Stimulated activated naive CD8-positive, alpha-beta T cell treated with anti-CD3 and anti-CD28 coated beads, Interleukin-15, amount 100 ng/mL, for 72 hours (primary cell): ENCODE measurements at regions not wholly inside any gene's neighbourhood (a gene's known extent, or its start where the extent isn't known, plus 50 kb on each side); places are given as distances from the start of the nearest gene placed in this dataset.
"Not testable (repeated sequence)": the region's sequence is repeated elsewhere in the genome, so short reads cannot be mapped to it uniquely, and the experiment has no call there.

ENCODE experiments used
- ATAC-seq: fragments of 150-1000 bp; cut with Tn5 transposase; 2 replicates; pipeline ENCODE4 v1.10.0; 2021; ENCODE audit warnings: mild to moderate bottlenecking, moderate library complexity
- DNase-seq, 2 donors: peaks; one replicate each; pipeline ENCODE4 v3.0.0; 2021 to 2022
- H3K27ac Mint-ChIP-seq, 2 donors: one replicate each; pipeline ENCODE4 v1.8.0; 2022; ENCODE audit warnings: mild to moderate bottlenecking in 2 of 2, mixed read lengths in 2 of 2, moderate library complexity in 2 of 2
- H3K27me3 Mint-ChIP-seq: one replicate; pipeline ENCODE4 v1.8.0; 2022; ENCODE audit warnings: mixed read lengths
- H3K4me1 Mint-ChIP-seq: one replicate; pipeline ENCODE4 v1.8.0; 2022; ENCODE audit warnings: mild to moderate bottlenecking, mixed read lengths
- H3K4me3 Mint-ChIP-seq, 2 donors: one replicate each; pipeline ENCODE4 v1.8.0; 2022; ENCODE audit warnings: mild to moderate bottlenecking in 2 of 2, mixed read lengths in 2 of 2, moderate library complexity in 1 of 2
- H3K9me3 Mint-ChIP-seq, 2 donors: one replicate each; pipeline ENCODE4 v1.8.0; 2022; ENCODE audit warnings: mixed read lengths in 2 of 2

- not testable (repeated sequence) for H3K27ac Mint-ChIP-seq, H3K9me3 Mint-ChIP-seq, H3K4me3 Mint-ChIP-seq, DNase-seq, H3K27me3 Mint-ChIP-seq, ATAC-seq, H3K4me1 Mint-ChIP-seq
These were observed 607.1 kb upstream of the SOX9 start for GRCh38 chr17:71513725-71514124.

GRCh38 chr17:71516149-71516548 is 604.7 kb upstream of the SOX9 start:
- Mint-ChIP-seq H3K4me3 (no peak overlapping the region), H3K27ac (no peak overlapping the region), H3K4me1 (no peaks in the 10 kb centered on the region), H3K9me3 (peaks cover 0 to 4% of the 10 kb centered on the region in 2 donors), H3K27me3 (no peaks in the 10 kb centered on the region)
- ATAC-seq (no peak), DNase-seq (no peak)

DNA sequence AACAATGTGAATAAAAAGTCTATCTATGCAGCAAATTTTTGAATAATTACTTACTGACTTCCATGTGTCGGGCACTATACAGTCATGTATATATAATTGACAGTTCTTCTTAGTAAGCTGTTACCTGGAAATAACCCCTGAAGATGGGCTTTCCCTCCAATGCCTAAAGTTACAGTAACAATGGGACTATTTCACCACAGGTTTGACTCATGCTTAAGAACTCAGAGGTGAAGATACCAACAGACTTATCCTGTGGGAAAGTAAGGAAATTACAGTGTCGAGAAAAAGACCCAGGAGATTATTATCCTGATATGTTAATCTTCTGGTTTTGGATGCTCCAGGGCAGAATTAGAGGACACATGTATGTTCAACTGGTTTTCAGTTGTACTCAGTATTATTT is 601.5 kb upstream of the SOX9 start:
- H3K27ac Mint-ChIP-seq: no peak overlapping the region
- H3K27me3 Mint-ChIP-seq: no peaks in the 10 kb centered on the region
- peaks cover 10 to 17% of the 10 kb centered on the region in 2 donors for H3K9me3 Mint-ChIP-seq
- H3K4me3 Mint-ChIP-seq: no peak overlapping the region
- ATAC-seq (no peak), DNase-seq (no peak)
- H3K4me1 Mint-ChIP-seq: no peaks in the 10 kb centered on the region

- H3K4me1 Mint-ChIP-seq: no peaks in the 10 kb centered on the region
- no peaks in the 10 kb centered on the region for H3K27me3 Mint-ChIP-seq
- ATAC-seq (no peak), DNase-seq (no peak)
- H3K4me3 Mint-ChIP-seq: no peak overlapping the region
- peaks cover 12 to 17% of the 10 kb centered on the region in 2 donors for H3K9me3 Mint-ChIP-seq
- no peak overlapping the region for H3K27ac Mint-ChIP-seq
These were observed 599.1 kb upstream of the SOX9 start for GRCh38 chr17:71521724-71522123.

DNA sequence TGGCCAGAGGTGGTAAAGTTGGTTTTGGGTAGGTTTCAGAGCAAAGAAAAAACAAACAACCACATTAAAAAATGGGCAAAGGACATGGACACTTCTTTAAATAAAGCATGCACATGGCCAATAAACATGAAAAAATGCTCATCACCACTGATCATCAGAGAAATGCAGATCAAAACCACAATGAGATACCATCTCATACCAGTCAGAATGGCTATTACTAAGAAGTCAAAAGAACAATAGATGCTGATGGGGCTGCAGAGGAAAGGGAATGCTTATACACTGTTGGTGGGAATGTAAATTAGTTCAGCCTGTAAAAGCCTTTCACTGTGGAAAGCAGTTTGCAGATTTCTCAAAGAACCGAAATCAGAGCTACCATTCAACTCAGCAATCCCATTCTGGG is 598.4 kb upstream of the SOX9 start:
- no peaks in the 10 kb centered on the region for H3K27me3 Mint-ChIP-seq
- H3K4me3 Mint-ChIP-seq: no peak overlapping the region
- no peak for DNase-seq
- H3K4me1 Mint-ChIP-seq: no peaks in the 10 kb centered on the region
- ATAC-seq: no peak
- peaks cover 12 to 17% of the 10 kb centered on the region in 2 donors for H3K9me3 Mint-ChIP-seq
- H3K27ac Mint-ChIP-seq: no peak overlapping the region

GRCh38 chr17:71527311-71527710 is 593.5 kb upstream of the SOX9 start:
- ATAC-seq: no peak
- no peak for DNase-seq
- H3K9me3 Mint-ChIP-seq: peaks cover 5 to 12% of the 10 kb centered on the region in 2 donors
- H3K27ac Mint-ChIP-seq: no peak overlapping the region
- H3K4me3 Mint-ChIP-seq: no peak overlapping the region
- no peaks in the 10 kb centered on the region for H3K27me3 Mint-ChIP-seq
- no peaks in the 10 kb centered on the region for H3K4me1 Mint-ChIP-seq

GRCh38 chr17:71528210-71528609 is 592.6 kb upstream of the SOX9 start:
- no peak overlapping the region for H3K27ac Mint-ChIP-seq
- ATAC-seq: no peak
- no peaks in the 10 kb centered on the region for H3K4me1 Mint-ChIP-seq
- H3K27me3 Mint-ChIP-seq: no peaks in the 10 kb centered on the region
- DNase-seq: no peak
- no peak overlapping the region for H3K4me3 Mint-ChIP-seq
- peaks cover 7 to 11% of the 10 kb centered on the region in 2 donors for H3K9me3 Mint-ChIP-seq

DNA sequence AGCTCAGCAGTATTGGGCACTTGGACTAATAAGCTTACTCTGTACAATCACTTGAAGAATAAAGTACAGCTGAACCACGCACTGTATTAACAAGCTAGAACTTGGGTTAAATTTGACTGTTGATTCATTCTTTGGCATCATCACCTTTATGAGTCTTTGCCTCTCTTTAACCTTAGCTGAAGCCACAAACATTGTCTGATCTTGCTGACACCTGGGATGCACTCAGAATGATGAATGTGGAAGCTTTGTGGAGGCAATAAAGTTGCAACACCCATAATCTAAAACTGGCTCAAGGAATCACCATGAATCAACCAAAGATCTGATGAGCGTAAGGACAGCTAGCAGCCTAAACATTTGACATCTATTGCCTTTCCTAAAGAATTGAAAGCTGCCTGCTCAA is 590.6 kb upstream of the SOX9 start:
- Mint-ChIP-seq H3K27me3 (no peaks in the 10 kb centered on the region), H3K4me1 (no peaks in the 10 kb centered on the region), H3K4me3 (no peak overlapping the region), H3K27ac (no peak overlapping the region), H3K9me3 (peaks cover 0 to 9% of the 10 kb centered on the region in 2 donors)
- DNase-seq (no peak), ATAC-seq (no peak)

- Mint-ChIP-seq H3K27ac (no peak overlapping the region), H3K27me3 (no peaks in the 10 kb centered on the region), H3K9me3 (peaks cover 0 to 9% of the 10 kb centered on the region in 2 donors), H3K4me1 (no peaks in the 10 kb centered on the region), H3K4me3 (no peak overlapping the region)
- ATAC-seq: no peak
- DNase-seq: no peak
These were observed 585.5 kb upstream of the SOX9 start for GRCh38 chr17:71535321-71535720.

DNA sequence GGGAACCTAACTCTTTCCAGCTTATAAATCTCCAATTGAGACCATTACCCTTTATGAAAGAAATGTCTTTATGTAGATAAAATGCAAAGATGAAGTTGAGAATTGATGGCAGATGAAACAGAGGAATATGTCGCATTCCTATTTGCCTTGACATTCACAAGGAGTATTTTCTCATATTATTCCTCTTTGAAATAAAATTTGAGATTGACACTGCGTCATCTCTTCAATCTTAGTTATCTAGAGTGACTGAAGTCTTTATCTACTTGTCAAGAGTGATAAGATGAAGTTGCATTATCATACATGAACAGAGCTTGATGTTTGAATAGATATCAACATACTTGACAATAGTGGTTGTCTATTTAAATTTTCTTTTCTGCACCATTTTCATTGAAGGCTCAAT is 574.4 kb upstream of the SOX9 start:
- peak overlapping the region in 1 of 2 donors; percentile 68 for H3K27ac Mint-ChIP-seq
- no peaks in the 10 kb centered on the region for H3K27me3 Mint-ChIP-seq
- DNase-seq (no peak), ATAC-seq (no peak)
- peaks cover 6 to 8% of the 10 kb centered on the region in 2 donors for H3K9me3 Mint-ChIP-seq
- no peak overlapping the region for H3K4me3 Mint-ChIP-seq
- H3K4me1 Mint-ChIP-seq: no peaks in the 10 kb centered on the region

- H3K4me3 Mint-ChIP-seq: no peak overlapping the region
- no peaks in the 10 kb centered on the region for H3K27me3 Mint-ChIP-seq
- ATAC-seq (no peak), DNase-seq (no peak)
- H3K4me1 Mint-ChIP-seq: no peaks in the 10 kb centered on the region
- H3K9me3 Mint-ChIP-seq: peaks cover 6 to 14% of the 10 kb centered on the region in 2 donors
- no peak overlapping the region for H3K27ac Mint-ChIP-seq
These were observed 572.9 kb upstream of the SOX9 start for GRCh38 chr17:71547904-71548303.

DNA sequence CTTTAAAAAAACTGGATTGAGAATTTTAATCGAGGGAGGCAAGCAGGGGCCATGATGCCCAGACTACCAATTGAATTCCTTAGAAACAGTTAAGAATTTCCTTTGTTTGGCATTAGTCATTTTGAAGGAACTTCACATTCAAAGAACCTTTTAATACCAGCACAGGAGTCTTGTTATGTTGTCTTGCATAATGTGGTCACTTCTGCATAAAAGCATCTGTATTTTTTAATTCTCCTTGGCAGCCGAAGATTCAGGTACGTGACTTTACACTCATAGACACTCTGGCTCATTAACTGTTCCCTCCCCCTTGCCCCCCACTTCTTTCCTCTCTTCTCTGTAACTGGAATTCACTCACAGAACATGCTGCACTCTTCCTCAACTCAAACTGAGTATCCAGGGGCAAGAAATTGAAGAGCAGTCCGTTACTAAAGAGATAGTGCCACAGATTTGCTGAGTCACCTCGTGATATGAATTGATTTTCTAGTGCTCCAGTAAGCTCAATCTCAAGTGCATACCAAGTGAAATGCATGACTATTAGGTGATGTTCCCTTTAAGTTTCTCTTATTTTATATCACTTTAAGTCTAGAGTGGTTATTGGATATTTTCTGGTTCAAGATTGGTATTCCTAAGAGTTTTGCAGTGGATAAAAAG is 572.2 kb upstream of the SOX9 start:
- DNase-seq (no peak), ATAC-seq (no peak)
- Mint-ChIP-seq H3K9me3 (peaks cover 6 to 20% of the 10 kb centered on the region in 2 donors), H3K27me3 (no peaks in the 10 kb centered on the region), H3K4me1 (no peaks in the 10 kb centered on the region), H3K27ac (no peak overlapping the region), H3K4me3 (no peak overlapping the region)

DNA sequence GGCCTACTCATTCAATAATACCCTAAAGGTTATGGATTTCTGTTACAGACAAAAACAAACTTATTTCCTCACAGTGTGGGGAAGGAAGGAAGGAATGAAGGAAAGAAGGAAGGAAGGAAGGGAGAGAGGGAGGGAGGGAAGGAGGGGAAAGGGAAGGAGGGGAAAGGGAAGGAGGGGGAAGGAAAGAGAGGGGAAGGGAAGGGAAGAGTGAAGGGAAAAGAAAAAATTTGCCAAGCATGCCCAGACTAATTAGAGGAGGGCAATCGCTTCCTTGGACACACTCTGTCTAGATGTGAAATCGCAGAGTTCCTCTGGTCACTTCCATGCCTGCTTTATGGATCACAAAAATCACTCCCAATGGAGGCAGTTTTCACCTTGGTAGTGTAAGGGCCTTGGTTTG is 570.1 kb upstream of the SOX9 start:
- Mint-ChIP-seq H3K4me1 (no peaks in the 10 kb centered on the region), H3K27me3 (no peaks in the 10 kb centered on the region), H3K9me3 (peaks cover 9 to 24% of the 10 kb centered on the region in 2 donors), H3K4me3 (no peak overlapping the region), H3K27ac (no peak overlapping the region)
- DNase-seq: no peak
- no peak for ATAC-seq

GRCh38 chr17:71553381-71553780 is 567.4 kb upstream of the SOX9 start:
- Mint-ChIP-seq H3K4me3 (no peak overlapping the region), H3K4me1 (no peaks in the 10 kb centered on the region)

DNA sequence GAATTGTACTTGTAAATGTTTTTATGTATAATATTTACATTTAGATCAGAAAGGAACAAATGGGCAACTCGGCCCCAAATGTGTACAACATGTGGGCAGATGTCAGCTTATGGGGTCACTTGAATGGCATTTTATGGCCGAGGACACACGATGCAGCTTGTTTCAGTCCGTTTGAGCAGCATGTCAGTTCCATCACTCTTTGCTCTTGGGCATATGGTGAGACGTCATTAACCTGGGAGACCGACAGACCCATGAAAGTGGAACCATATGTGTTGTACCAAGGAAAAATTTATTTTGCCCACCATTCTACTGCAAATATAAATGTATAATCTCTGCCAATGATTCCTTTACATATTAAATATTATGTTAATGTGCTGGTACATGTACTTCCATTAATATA is 561.9 kb upstream of the SOX9 start:
- DNase-seq: no peak
- Mint-ChIP-seq H3K27ac (no peak overlapping the region), H3K27me3 (no peaks in the 10 kb centered on the region), H3K4me1 (no peaks in the 10 kb centered on the region), H3K9me3 (peaks cover 15% of the 10 kb centered on the region in 2 donors), H3K4me3 (no peak overlapping the region)
- ATAC-seq: no peak

More at GRCh38 chr17:71553381-71553780, 567.4 kb upstream of the SOX9 start:
- Mint-ChIP-seq H3K27ac (no peak overlapping the region), H3K27me3 (no peaks in the 10 kb centered on the region), H3K9me3 (peaks cover 12 to 27% of the 10 kb centered on the region in 2 donors)
- ATAC-seq: no peak
- no peak for DNase-seq

DNA sequence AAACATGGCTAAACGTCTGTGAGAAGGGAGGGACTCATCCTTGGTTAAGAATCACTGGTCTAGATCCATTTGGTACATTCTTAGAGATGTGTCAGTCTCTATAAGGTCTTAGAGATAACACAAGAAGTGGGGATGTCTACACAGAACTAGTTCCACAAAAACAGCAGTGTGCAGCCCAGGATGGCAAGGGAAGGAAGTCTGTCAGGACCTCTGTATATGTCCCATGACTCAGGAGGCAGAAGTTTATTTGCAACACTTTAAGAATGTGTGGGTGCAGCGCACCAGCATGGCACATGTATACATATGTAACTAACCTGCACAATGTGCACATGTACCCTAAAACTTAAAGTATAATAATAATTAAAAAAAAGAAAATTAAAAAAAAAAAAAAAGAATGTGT is 548.5 kb upstream of the SOX9 start:
- no peak overlapping the region for H3K27ac Mint-ChIP-seq
- DNase-seq (no peak), ATAC-seq (no peak)
- H3K4me3 Mint-ChIP-seq: no peak overlapping the region
- H3K9me3 Mint-ChIP-seq: peaks cover 0 to 5% of the 10 kb centered on the region in 2 donors
- H3K4me1 Mint-ChIP-seq: no peaks in the 10 kb centered on the region
- no peaks in the 10 kb centered on the region for H3K27me3 Mint-ChIP-seq

DNA sequence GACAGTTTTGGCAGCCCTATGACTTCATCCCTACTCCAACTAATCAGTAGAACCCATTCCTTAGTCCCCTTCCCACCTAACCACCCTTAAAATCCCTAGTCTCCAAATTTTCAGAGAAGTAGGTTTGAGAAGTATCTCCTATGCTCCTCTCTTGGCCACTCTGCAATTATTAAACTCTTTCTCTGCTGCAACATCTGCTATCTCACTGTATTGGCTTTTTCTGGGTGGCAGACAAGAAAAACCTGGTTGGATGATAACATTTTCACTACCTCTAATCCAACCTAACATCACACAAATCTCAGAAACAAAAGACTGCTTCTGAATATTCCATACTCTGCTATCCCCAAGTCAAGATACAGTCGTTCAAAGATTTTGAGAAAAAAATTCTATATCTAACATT is 542.4 kb upstream of the SOX9 start:
- Mint-ChIP-seq H3K4me3 (no peak overlapping the region), H3K9me3 (peaks cover 6 to 9% of the 10 kb centered on the region in 2 donors), H3K4me1 (no peaks in the 10 kb centered on the region), H3K27me3 (no peaks in the 10 kb centered on the region), H3K27ac (no peak overlapping the region)
- ATAC-seq (no peak), DNase-seq (no peak)
